SKM-1 (cell line): ENCODE measurements at regions not wholly inside any gene's neighbourhood (a gene's known extent, or its start where the extent isn't known, plus 50 kb on each side); places are given as distances from the start of the nearest gene placed in this dataset.
"Not testable (repeated sequence)": the region's sequence is repeated elsewhere in the genome, so short reads cannot be mapped to it uniquely, and the experiment has no call there.

Experiments
- DNase-seq: peaks from one replicate; lab custom pipeline; 2025; ENCODE audit not compliant: unreplicated experiment; lab: John Stamatoyannopoulos, UW

GRCh38 chr13:18951412-18951811 is 230.2 kb downstream of the TUBA3C start:
- DNase-seq, result no peak

DNA sequence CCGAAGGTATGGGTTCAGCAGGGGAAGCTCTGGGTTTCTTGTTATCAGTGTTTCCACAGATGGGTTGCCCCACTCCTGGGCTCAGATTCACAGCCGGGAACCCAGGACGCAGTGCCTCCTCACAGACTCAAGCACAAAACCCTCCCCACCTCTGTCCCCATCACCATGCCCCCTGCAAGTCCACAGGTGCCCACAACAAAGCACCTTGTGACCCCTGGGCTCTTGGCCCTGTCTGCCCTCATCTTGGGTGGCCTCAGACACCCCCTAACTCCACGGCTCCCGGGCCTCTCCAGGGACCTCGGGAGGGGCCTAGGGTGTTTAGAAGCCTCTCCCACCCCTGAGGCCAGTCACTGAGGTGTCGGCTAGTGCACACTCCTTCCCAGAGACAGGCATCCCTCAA is 231.7 kb downstream of the TUBA3C start:
- DNase-seq, result no peak

- no peak for DNase-seq
Observed at GRCh38 chr13:18949489-18949761, 232.2 kb downstream of the TUBA3C start.

GRCh38 chr13:18948664-18949488 is 232.7 kb downstream of the TUBA3C start:
- no peak for DNase-seq

GRCh38 chr13:18948012-18948663 is 233.5 kb downstream of the TUBA3C start:
- DNase-seq, result no peak

DNA sequence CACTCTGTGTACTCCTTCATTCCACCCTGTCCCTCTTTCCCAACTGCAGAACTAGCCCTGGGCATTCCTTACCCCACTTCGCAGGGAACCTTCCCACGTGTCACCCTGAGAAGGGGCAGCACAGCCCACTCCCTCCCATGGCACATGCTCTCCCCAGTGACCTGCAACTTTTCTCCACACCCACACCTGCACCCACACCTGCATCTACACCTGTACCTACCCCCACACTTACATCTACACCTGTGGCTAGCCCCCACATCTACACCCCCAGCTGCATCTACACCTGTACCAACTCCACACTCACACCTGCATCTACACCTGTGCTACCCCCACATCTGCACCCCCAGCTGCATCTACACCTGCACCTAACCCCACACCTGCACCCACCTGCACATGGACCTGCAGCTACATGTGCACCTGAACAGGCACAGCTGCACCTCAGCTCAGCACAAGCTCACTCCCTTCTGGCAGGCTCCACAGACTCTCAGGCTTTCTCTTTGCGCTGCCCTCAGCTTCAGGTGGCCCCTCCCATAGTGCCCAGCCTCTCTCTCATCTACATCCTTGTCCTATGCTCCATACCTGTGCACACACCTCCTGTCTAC is 234.1 kb downstream of the TUBA3C start:
- DNase-seq, result no peak

- DNase-seq, result no peak
Observed at GRCh38 chr13:18946738-18947137, 234.9 kb downstream of the TUBA3C start.

- no peak for DNase-seq
Observed at GRCh38 chr13:18944501-18945068, 237.0 kb downstream of the TUBA3C start.

GRCh38 chr13:18943721-18944391 is 237.8 kb downstream of the TUBA3C start:
- DNase-seq, result no peak

- DNase-seq, result no peak
Observed at GRCh38 chr13:18943273-18943672, 238.4 kb downstream of the TUBA3C start.

DNA sequence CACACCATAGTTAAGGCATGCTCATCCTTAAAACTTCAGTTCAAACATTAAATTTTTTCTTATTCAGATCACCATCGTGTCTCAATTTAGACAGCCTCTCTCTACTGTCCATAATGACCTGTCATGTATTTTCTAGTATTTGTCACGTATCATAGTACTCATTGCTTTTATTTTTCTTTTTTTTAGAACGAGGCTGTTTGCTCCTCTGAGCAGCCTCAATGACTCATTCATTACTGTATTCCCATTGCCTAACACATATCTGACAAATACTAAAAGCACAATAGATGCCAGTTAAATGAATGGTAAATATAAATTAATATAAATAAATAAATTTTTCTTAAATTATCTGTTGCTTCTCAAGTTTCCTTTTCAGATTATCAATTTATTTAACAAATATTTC is 245.5 kb downstream of the TUBA3C start:
- no peak for DNase-seq

DNA sequence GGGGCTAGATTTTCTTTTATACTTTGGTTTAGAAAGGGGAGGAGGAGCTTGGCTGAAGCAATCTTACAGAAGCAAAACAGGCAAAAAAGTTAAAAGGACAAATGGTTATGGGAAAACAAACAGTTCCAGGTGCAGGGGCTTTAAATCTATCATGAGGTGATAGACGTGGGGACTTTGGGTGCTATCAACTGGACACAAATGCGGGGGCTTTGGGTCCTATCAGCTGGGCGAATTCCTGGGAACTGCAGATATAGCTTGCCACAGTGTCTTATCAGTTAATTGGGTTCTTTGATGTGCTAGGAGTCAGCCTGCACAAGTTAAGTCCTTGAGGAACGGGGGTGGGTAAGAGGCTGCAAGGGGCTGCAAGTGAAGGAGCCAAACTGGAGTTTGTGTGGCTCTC is 260.6 kb downstream of the TUBA3C start:
- DNase-seq, result no peak

DNA sequence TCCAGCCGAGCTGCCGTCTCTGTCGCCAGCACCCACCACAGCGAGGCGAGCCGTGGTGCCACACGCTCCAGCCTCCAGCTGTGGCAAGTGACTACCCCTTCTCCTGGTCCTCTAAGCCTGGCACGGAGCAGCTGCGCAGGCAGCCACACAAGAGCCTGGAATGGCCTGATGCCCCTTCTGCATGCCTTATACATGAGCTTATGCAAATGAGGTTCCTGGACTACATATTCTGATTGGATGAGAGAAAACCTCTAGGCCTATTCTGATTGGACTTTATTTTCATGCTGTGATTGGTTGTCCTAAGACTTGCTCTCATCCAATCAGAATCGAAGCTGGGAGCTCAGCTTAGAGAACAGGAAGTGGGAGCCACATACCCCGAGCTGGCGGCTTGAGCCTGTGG is 276.5 kb downstream of the TUBA3C start:
- not testable (repeated sequence) for DNase-seq

DNA sequence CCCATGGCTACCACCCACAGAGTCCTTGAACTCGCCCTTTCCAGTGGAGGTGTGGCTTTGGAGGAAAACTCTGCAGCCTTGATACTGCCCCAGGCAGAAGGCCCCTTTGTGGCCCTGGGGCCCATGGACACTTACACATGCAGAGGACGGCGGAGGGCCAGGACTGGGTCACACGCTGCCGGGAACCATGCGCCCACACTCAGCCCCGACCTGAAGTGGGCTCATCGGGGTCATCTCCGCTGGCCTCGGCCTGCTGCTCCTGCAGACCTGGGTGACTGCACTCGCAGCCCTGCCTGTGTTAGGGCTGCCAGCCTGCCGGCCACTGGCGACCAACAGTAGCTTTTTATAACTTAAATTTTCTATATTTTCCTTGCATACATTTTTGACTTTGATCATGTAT is 286.2 kb downstream of the TUBA3C start:
- DNase-seq, result not testable (repeated sequence)

DNA sequence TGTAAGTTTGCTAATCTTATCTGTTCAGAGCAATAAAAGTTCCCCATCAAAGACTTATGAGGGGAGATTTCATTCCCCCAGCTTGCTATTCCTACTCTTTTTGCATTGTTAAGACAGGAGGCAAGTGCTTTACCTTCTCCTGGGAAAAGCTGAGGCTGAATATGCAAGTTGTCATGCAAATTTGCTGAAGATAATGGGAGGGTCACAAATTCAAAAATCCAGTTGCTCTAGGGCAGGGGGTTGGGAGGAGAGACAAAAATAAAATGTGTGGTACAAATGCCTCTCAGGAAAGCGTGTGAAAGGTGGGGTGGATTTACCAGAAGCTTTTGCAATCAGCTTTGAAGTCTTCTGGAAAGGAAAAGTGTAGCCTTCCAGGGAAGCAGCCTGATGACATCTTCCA is 290.4 kb downstream of the TUBA3C start:
- not testable (repeated sequence) for DNase-seq

GRCh38 chr13:18874875-18875789 is 306.5 kb downstream of the TUBA3C start:
- DNase-seq, result not testable (repeated sequence)

GRCh38 chr13:18870557-18870956 is 311.1 kb downstream of the TUBA3C start:
- DNase-seq, result not testable (repeated sequence)

- DNase-seq, result not testable (repeated sequence)
Observed at GRCh38 chr13:18869365-18869764, 312.3 kb downstream of the TUBA3C start.

DNA sequence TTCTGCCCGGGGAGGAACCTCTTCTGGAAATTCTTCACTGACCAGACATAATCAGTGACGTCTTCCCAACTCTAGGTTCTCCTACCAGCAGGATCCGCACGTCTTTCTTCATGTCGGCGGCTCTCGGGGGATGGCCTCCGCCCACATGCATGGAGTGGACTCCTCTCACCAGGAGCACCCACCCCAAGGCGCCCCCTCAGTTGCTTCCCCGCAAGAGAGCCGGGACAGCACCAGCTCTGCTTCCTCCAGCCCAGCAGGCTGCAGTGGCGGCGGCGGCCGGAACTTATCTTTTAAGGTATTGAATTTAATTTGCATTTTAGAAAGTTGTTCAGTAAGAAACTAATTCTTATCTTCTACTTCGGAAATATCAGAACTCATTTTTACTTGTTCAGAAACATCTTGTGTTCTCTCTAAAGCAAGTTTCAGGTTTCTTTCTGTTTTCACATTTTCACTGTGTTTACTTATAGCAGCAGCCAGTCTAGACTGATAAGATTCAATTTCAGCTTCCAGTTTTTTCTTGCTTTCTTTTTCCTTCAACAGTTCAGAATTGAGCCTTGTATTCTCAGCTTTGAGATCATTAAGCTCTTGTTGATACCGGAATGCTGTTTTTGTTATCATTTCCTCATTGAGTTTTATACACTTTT is 343.5 kb downstream of the TUBA3C start:
- DNase-seq, result not testable (repeated sequence)
